Activated gamma-delta T cell treated with Interleukin-2 at 50 U/mL for 16 hours (primary cell): ENCODE measurements at regions not wholly inside any gene's neighbourhood (a gene's known extent, or its start where the extent isn't known, plus 50 kb on each side); places are given as distances from the start of the nearest gene placed in this dataset.
"Not testable (repeated sequence)": the region's sequence is repeated elsewhere in the genome, so short reads cannot be mapped to it uniquely, and the experiment has no call there.

Experiments used
- DNase-seq: peaks from one replicate; pipeline ENCODE4 v3.0.0-alpha.2; 2020

- DNase-seq = no peak
Measured at GRCh38 chr7:68205826-68206225, 1209.2 kb downstream of the TYW1 start.

GRCh38 chr7:68206946-68207485 lies 1210.4 kb downstream of the TYW1 start:
- DNase-seq = no peak

GRCh38 chr7:68207676-68208075 lies 1211.0 kb downstream of the TYW1 start:
- no peak for DNase-seq

GRCh38 chr7:68209486-68209885 lies 1212.9 kb downstream of the TYW1 start:
- DNase-seq = no peak

GRCh38 chr7:68213838-68214237 lies 1217.2 kb downstream of the TYW1 start:
- no peak for DNase-seq

GRCh38 chr7:68216051-68216450 lies 1219.4 kb downstream of the TYW1 start:
- DNase-seq = no peak

GRCh38 chr7:68217426-68217825 lies 1220.8 kb downstream of the TYW1 start:
- DNase-seq = no peak

- no peak for DNase-seq
Measured at GRCh38 chr7:68218461-68218860, 1221.8 kb downstream of the TYW1 start.

- DNase-seq = no peak
Measured at GRCh38 chr7:68222311-68222710, 1225.7 kb downstream of the TYW1 start.

GRCh38 chr7:68224041-68224741 lies 1227.6 kb downstream of the TYW1 start:
- no peak for DNase-seq

GRCh38 chr7:68231011-68231410 lies 1234.4 kb downstream of the TYW1 start:
- DNase-seq = not testable (repeated sequence)

- DNase-seq = no peak
Measured at GRCh38 chr7:68235937-68236336, 1239.3 kb downstream of the TYW1 start.

- no peak for DNase-seq
Measured at GRCh38 chr7:68238204-68238805, 1241.7 kb downstream of the TYW1 start.

GRCh38 chr7:68243128-68243527 lies 1246.5 kb downstream of the TYW1 start:
- DNase-seq = no peak

- no peak for DNase-seq
Measured at GRCh38 chr7:68244389-68244788, 1247.8 kb downstream of the TYW1 start.

- DNase-seq = no peak
Measured at GRCh38 chr7:68245688-68246087, 1249.1 kb downstream of the TYW1 start.

GRCh38 chr7:68246189-68246633 lies 1249.6 kb downstream of the TYW1 start:
- DNase-seq = no peak

GRCh38 chr7:68247126-68247525 lies 1250.5 kb downstream of the TYW1 start:
- DNase-seq = no peak

GRCh38 chr7:68247571-68247970 lies 1250.9 kb downstream of the TYW1 start:
- DNase-seq = no peak

- no peak for DNase-seq
Measured at GRCh38 chr7:68248973-68249372, 1252.3 kb downstream of the TYW1 start.

- no peak for DNase-seq
Measured at GRCh38 chr7:68249611-68250010, 1253.0 kb downstream of the TYW1 start.

GRCh38 chr7:68250143-68250542 lies 1253.5 kb downstream of the TYW1 start:
- DNase-seq = no peak

- DNase-seq = not testable (repeated sequence)
Measured at GRCh38 chr7:68254815-68255214, 1258.2 kb downstream of the TYW1 start.

- DNase-seq = no peak
Measured at GRCh38 chr7:68256295-68256694, 1259.7 kb downstream of the TYW1 start.

- no peak for DNase-seq
Measured at GRCh38 chr7:68258609-68259008, 1262.0 kb downstream of the TYW1 start.
